ENCODE measurements at regions not wholly inside any gene's neighbourhood (a gene's known extent, or its start where the extent isn't known, plus 50 kb on each side); places are given as distances from the start of the nearest gene placed in this dataset.

GRCh38 chr6:9487128-9487527, 927.7 kb downstream of the TFAP2A start:
- DNase-seq (ENCODE audit: low read depth in 4 of 4, low spot score in 1 of 4) = no peak

- DNase-seq (ENCODE audit: low read depth in 4 of 4, low spot score in 1 of 4) = no peak
These were observed 928.9 kb downstream of the TFAP2A start for GRCh38 chr6:9485992-9486391.

GRCh38 chr6:9484686-9485085, 930.2 kb downstream of the TFAP2A start:
- no peak for DNase-seq (ENCODE audit: low read depth in 4 of 4, low spot score in 1 of 4)

GRCh38 chr6:9484091-9484490, 930.8 kb downstream of the TFAP2A start:
- no peak for DNase-seq (ENCODE audit: low read depth in 4 of 4, low spot score in 1 of 4)

GRCh38 chr6:9482030-9482738, 932.7 kb downstream of the TFAP2A start:
- DNase-seq (ENCODE audit: low read depth in 4 of 4, low spot score in 1 of 4) = no peak

- DNase-seq (ENCODE audit: low read depth in 4 of 4, low spot score in 1 of 4) = no peak
These were observed 933.4 kb downstream of the TFAP2A start for GRCh38 chr6:9481292-9482029.

- no peak for DNase-seq (ENCODE audit: low read depth in 4 of 4, low spot score in 1 of 4)
These were observed 946.6 kb downstream of the TFAP2A start for GRCh38 chr6:9468277-9468676.

GRCh38 chr6:9467741-9468140, 947.1 kb downstream of the TFAP2A start:
- DNase-seq (ENCODE audit: low read depth in 4 of 4, low spot score in 1 of 4) = no peak

- no peak for DNase-seq (ENCODE audit: low read depth in 4 of 4, low spot score in 1 of 4)
These were observed 950.3 kb downstream of the TFAP2A start for GRCh38 chr6:9464583-9464982.

- no peak for DNase-seq (ENCODE audit: low read depth in 4 of 4, low spot score in 1 of 4)
These were observed 951.6 kb downstream of the TFAP2A start for GRCh38 chr6:9463311-9463710.

GRCh38 chr6:9461188-9461587, 953.7 kb downstream of the TFAP2A start:
- DNase-seq (ENCODE audit: low read depth in 4 of 4, low spot score in 1 of 4) = no peak

GRCh38 chr6:9458424-9458823, 956.5 kb downstream of the TFAP2A start:
- DNase-seq (ENCODE audit: low read depth in 4 of 4, low spot score in 1 of 4) = no peak

- DNase-seq (ENCODE audit: low read depth in 4 of 4, low spot score in 1 of 4) = no peak
These were observed 958.8 kb downstream of the TFAP2A start for GRCh38 chr6:9455864-9456658.

GRCh38 chr6:9439621-9440330, 975.1 kb downstream of the TFAP2A start:
- no peak for DNase-seq (ENCODE audit: low read depth in 4 of 4, low spot score in 1 of 4)

GRCh38 chr6:9437836-9438235, 977.0 kb downstream of the TFAP2A start:
- no peak for DNase-seq (ENCODE audit: low read depth in 4 of 4, low spot score in 1 of 4)

- DNase-seq (ENCODE audit: low read depth in 4 of 4, low spot score in 1 of 4) = no peak
These were observed 979.6 kb downstream of the TFAP2A start for GRCh38 chr6:9435281-9435680.

- DNase-seq (ENCODE audit: low read depth in 4 of 4, low spot score in 1 of 4) = no peak
These were observed 982.9 kb downstream of the TFAP2A start for GRCh38 chr6:9431945-9432344.

GRCh38 chr6:9428421-9429172, 986.3 kb downstream of the TFAP2A start:
- no peak for DNase-seq (ENCODE audit: low read depth in 4 of 4, low spot score in 1 of 4)

- no peak for DNase-seq (ENCODE audit: low read depth in 4 of 4, low spot score in 1 of 4)
These were observed 986.8 kb upstream of the SLC35B3 start for GRCh38 chr6:9422138-9422537.

- DNase-seq (ENCODE audit: low read depth in 4 of 4, low spot score in 1 of 4) = no peak
These were observed 985.1 kb upstream of the SLC35B3 start for GRCh38 chr6:9420316-9421015.

Measured in stimulated activated CD4-positive, alpha-beta T cell treated with anti-CD3 and anti-CD28 coated beads, Interleukin-1b, Interleukin-23, amount 100 ng/mL, for 24 hours (primary cell).